ENCODE measurements at regions not wholly inside any gene's neighbourhood (a gene's known extent, or its start where the extent isn't known, plus 50 kb on each side); places are given as distances from the start of the nearest gene placed in this dataset.

GRCh38 chr17:73947966-73948355 is 255.5 kb upstream of the RPL38 start:
- H3K9me3 ChIP-seq (ENCODE audit: low read depth) = no peaks in the 10 kb centered on the region
- DNase-seq (ENCODE audit: low spot score) = no peak
- H3K36me3 ChIP-seq = no peaks in the 10 kb centered on the region
- H3K9me3 Mint-ChIP-seq = peaks cover 4% of the 10 kb centered on the region
- peaks cover 6% of the 10 kb centered on the region for H3K4me1 ChIP-seq
- peaks cover 7% of the 10 kb centered on the region for H3F3A ChIP-seq (ENCODE audit: low read depth)
- no peaks in the 10 kb centered on the region for H3K27me3 ChIP-seq
- no peak overlapping the region for H3K9ac ChIP-seq
- no peaks in the 10 kb centered on the region for H3K79me2 ChIP-seq (ENCODE audit: low read depth)
- H3K36me3 Mint-ChIP-seq = no peaks in the 10 kb centered on the region
- no peak overlapping the region for H3K27ac ChIP-seq
- H2AFZ ChIP-seq (replicated peaks) = no peak overlapping the region
- no peak overlapping the region for H3K27ac Mint-ChIP-seq
- TF ChIP-seq EZH2phosphoT487 (IDR thresholded peaks at IDR 0.05) (no peak), CTCF (IDR thresholded peaks at IDR 0.05) (no peak)
- H3K4me3 ChIP-seq = no peak overlapping the region
- H4K20me1 ChIP-seq (ENCODE audit: low read depth) = no peaks in the 10 kb centered on the region
- peaks cover 24% of the 10 kb centered on the region for H3K4me1 Mint-ChIP-seq
- H3K4me2 ChIP-seq = no peak overlapping the region
- no peak overlapping the region for H3K4me3 Mint-ChIP-seq
- peaks cover 3% of the 10 kb centered on the region for H3K27me3 Mint-ChIP-seq (ENCODE audit: insufficient read depth, low read depth)

GRCh38 chr17:73949903-73950592 is 253.4 kb upstream of the RPL38 start:
- peaks cover 4% of the 10 kb centered on the region for H3K9me3 Mint-ChIP-seq
- H3K4me2 ChIP-seq = no peak overlapping the region
- H3K27me3 Mint-ChIP-seq (ENCODE audit: insufficient read depth, low read depth) = peaks cover 3% of the 10 kb centered on the region
- no peaks in the 10 kb centered on the region for H4K20me1 ChIP-seq (ENCODE audit: low read depth)
- H3K9ac ChIP-seq = no peak overlapping the region
- H3K36me3 Mint-ChIP-seq = no peaks in the 10 kb centered on the region
- H2AFZ ChIP-seq (replicated peaks) = no peak overlapping the region
- no peaks in the 10 kb centered on the region for H3K27me3 ChIP-seq
- no peaks in the 10 kb centered on the region for H3K9me3 ChIP-seq (ENCODE audit: low read depth)
- H3K27ac Mint-ChIP-seq = no peak overlapping the region
- H3K4me1 ChIP-seq = peaks cover 6% of the 10 kb centered on the region
- H3K79me2 ChIP-seq (ENCODE audit: low read depth) = no peaks in the 10 kb centered on the region
- H3K4me3 ChIP-seq = no peak overlapping the region
- peaks cover 18% of the 10 kb centered on the region for H3K4me1 Mint-ChIP-seq
- H3K4me3 Mint-ChIP-seq = no peak overlapping the region
- H3K27ac ChIP-seq = no peak overlapping the region
- no peak for DNase-seq (ENCODE audit: low spot score)
- TF ChIP-seq EZH2phosphoT487 (IDR thresholded peaks at IDR 0.05) (no peak), CTCF (IDR thresholded peaks at IDR 0.05) (no peak), EZH2 (IDR thresholded peaks at IDR 0.05) (no peak)
- H3F3A ChIP-seq (ENCODE audit: low read depth) = peaks cover 27% of the 10 kb centered on the region
- no peaks in the 10 kb centered on the region for H3K36me3 ChIP-seq

GRCh38 chr17:73950593-73950914 is 252.9 kb upstream of the RPL38 start:
- Mint-ChIP-seq H3K4me1 (peaks cover 18% of the 10 kb centered on the region), H3K27ac (no peak overlapping the region), H3K36me3 (no peaks in the 10 kb centered on the region), H3K9me3 (peaks cover 4% of the 10 kb centered on the region), H3K27me3 (ENCODE audit: insufficient read depth, low read depth) (peaks cover 3% of the 10 kb centered on the region), H3K4me3 (no peak overlapping the region)
- DNase-seq (ENCODE audit: low spot score) = no peak
- Histone ChIP-seq H3K79me2 (ENCODE audit: low read depth) (no peaks in the 10 kb centered on the region), H3K27ac (no peak overlapping the region), H3K9ac (no peak overlapping the region), H4K20me1 (ENCODE audit: low read depth) (no peaks in the 10 kb centered on the region), H3K9me3 (ENCODE audit: low read depth) (no peaks in the 10 kb centered on the region), H3F3A (ENCODE audit: low read depth) (peaks cover 28% of the 10 kb centered on the region), H3K4me1 (peaks cover 6% of the 10 kb centered on the region), H3K27me3 (no peaks in the 10 kb centered on the region), H3K4me3 (no peak overlapping the region), H3K36me3 (no peaks in the 10 kb centered on the region), H3K4me2 (no peak overlapping the region), H2AFZ (replicated peaks) (no peak overlapping the region)
- TF ChIP-seq EZH2phosphoT487 (IDR thresholded peaks at IDR 0.05) (no peak), CTCF (IDR thresholded peaks at IDR 0.05) (no peak), EZH2 (IDR thresholded peaks at IDR 0.05) (no peak)

Data from neural progenitor cell (in vitro differentiated cells).